Astrocyte (in vitro differentiated cells and primary cell): ENCODE measurements at regions not wholly inside any gene's neighbourhood (a gene's known extent, or its start where the extent isn't known, plus 50 kb on each side); places are given as distances from the start of the nearest gene placed in this dataset.

Source experiments
- DNase-seq: peaks from one replicate; pipeline ENCODE4 v3.0.0-alpha.2; 2010; ENCODE audit warnings: low read depth
- FAIRE-seq: peaks from 2 replicates; lab custom pipeline; 2011; peaks lifted over from hg19 to GRCh38; lab: Jason Lieb, UNC
- H2AFZ ChIP-seq: 2 replicates; pipeline ENCODE4 v1.6.0; 2012; ENCODE audit warnings: low read depth, low read length, inconsistent platforms
- H3K27ac ChIP-seq: 2 replicates; pipeline ENCODE4 v1.5.1; 2011; ENCODE audit warnings: low read depth, low read length, inconsistent platforms
- H3K27me3 ChIP-seq: 2 replicates; pipeline ENCODE4 v1.6.0; 2011; ENCODE audit warnings: low read length, inconsistent platforms; ENCODE audit not compliant: insufficient read depth
- H3K36me3 ChIP-seq: 2 replicates; pipeline ENCODE4 v1.5.1; 2011; ENCODE audit warnings: low read length, inconsistent platforms; ENCODE audit not compliant: insufficient read depth
- H3K4me1 ChIP-seq: 2 replicates; pipeline ENCODE4 v1.5.1; 2011; ENCODE audit warnings: low read length, inconsistent platforms; ENCODE audit not compliant: insufficient read depth
- H3K4me2 ChIP-seq: 2 replicates; pipeline ENCODE4 v1.6.0; 2012; ENCODE audit warnings: low read length, inconsistent platforms
- H3K4me3 ChIP-seq: 2 replicates; pipeline ENCODE4 v1.5.1; 2011; ENCODE audit warnings: low read depth, mild to moderate bottlenecking, low read length, inconsistent platforms; ENCODE audit not compliant: insufficient read depth
- H3K79me2 ChIP-seq: 2 replicates; pipeline ENCODE4 v1.6.0; 2012; ENCODE audit warnings: mild to moderate bottlenecking, low read length, inconsistent platforms; ENCODE audit not compliant: insufficient read depth
- H3K9ac ChIP-seq: 2 replicates; pipeline ENCODE4 v1.6.0; 2012; ENCODE audit warnings: mild to moderate bottlenecking, low read length, inconsistent platforms
- H3K9me3 ChIP-seq: 2 replicates; pipeline ENCODE4 v1.5.1; 2012; ENCODE audit warnings: low read depth, mild to moderate bottlenecking, low read length, inconsistent platforms; ENCODE audit not compliant: insufficient read depth
- H4K20me1 ChIP-seq: 2 replicates; pipeline ENCODE4 v1.6.0; 2012; ENCODE audit warnings: low read length, inconsistent platforms; ENCODE audit not compliant: insufficient read depth
- H3K27ac Mint-ChIP-seq: one replicate; pipeline ENCODE4 v1.8.0; 2021; ENCODE audit warnings: mild to moderate bottlenecking, mixed read lengths; ENCODE audit not compliant: unreplicated experiment
- H3K27me3 Mint-ChIP-seq: one replicate; pipeline ENCODE4 v1.8.0; 2021; ENCODE audit warnings: low read depth, mixed read lengths; ENCODE audit not compliant: unreplicated experiment
- H3K36me3 Mint-ChIP-seq: one replicate; pipeline ENCODE4 v1.8.0; 2021; ENCODE audit warnings: low read depth, mixed read lengths; ENCODE audit not compliant: unreplicated experiment
- H3K4me1 Mint-ChIP-seq: one replicate; pipeline ENCODE4 v1.8.0; 2021; ENCODE audit warnings: low read depth, mixed read lengths; ENCODE audit not compliant: unreplicated experiment
- H3K4me3 Mint-ChIP-seq: one replicate; pipeline ENCODE4 v1.8.0; 2021; ENCODE audit warnings: mild to moderate bottlenecking, moderate library complexity, mixed read lengths; ENCODE audit not compliant: unreplicated experiment
- H3K9me3 Mint-ChIP-seq: one replicate; pipeline ENCODE4 v1.8.0; 2021; ENCODE audit warnings: mild to moderate bottlenecking, mixed read lengths; ENCODE audit not compliant: unreplicated experiment
- CTCF ChIP-seq: IDR thresholded peaks from 2 replicates; pipeline ENCODE4 v1.5.1; 2011; ENCODE audit warnings: low read depth, mild to moderate bottlenecking, inconsistent platforms, low read length, moderate library complexity; ENCODE audit not compliant: insufficient read depth
- EZH2 ChIP-seq: IDR thresholded peaks from 2 replicates; pipeline ENCODE4 v1.6.1; 2012; ENCODE audit warnings: mild to moderate bottlenecking, low read length, inconsistent platforms; ENCODE audit not compliant: insufficient read depth

- Histone ChIP-seq H3K4me2 (no peak overlapping the region), H4K20me1 (no peaks in the 10 kb centered on the region), H3K9me3 (no peaks in the 10 kb centered on the region), H3K79me2 (no peaks in the 10 kb centered on the region), H2AFZ (no peak overlapping the region), H3K27ac (no peak overlapping the region), H3K27me3 (no peaks in the 10 kb centered on the region), H3K4me3 (no peak overlapping the region), H3K9ac (no peak overlapping the region), H3K36me3 (no peaks in the 10 kb centered on the region), H3K4me1 (no peaks in the 10 kb centered on the region)
- DNase-seq (no peak), FAIRE-seq (no peak)
- H3K27me3 Mint-ChIP-seq: no peaks in the 10 kb centered on the region
- no peak for TF ChIP-seq CTCF
- no peak for TF ChIP-seq EZH2
- H3K4me3 Mint-ChIP-seq: no peak overlapping the region
- peaks cover 3% of the 10 kb centered on the region for H3K4me1 Mint-ChIP-seq
- no peak overlapping the region for H3K27ac Mint-ChIP-seq
- peaks cover 5% of the 10 kb centered on the region for H3K9me3 Mint-ChIP-seq
- H3K36me3 Mint-ChIP-seq: no peaks in the 10 kb centered on the region
These were observed 141.7 kb upstream of the GUCY1A1 start for GRCh38 chr4:155524926-155525455.

- Histone ChIP-seq H3K4me3 (no peak overlapping the region), H3K36me3 (no peaks in the 10 kb centered on the region), H2AFZ (no peak overlapping the region), H3K9ac (no peak overlapping the region), H3K4me2 (no peak overlapping the region), H3K9me3 (no peaks in the 10 kb centered on the region), H3K79me2 (no peaks in the 10 kb centered on the region), H3K27me3 (no peaks in the 10 kb centered on the region), H3K27ac (no peak overlapping the region), H3K4me1 (no peaks in the 10 kb centered on the region), H4K20me1 (no peaks in the 10 kb centered on the region)
- FAIRE-seq (no peak), DNase-seq (no peak)
- TF ChIP-seq CTCF (no peak), EZH2 (no peak)
- H3K4me1 Mint-ChIP-seq: peaks cover 3% of the 10 kb centered on the region
- H3K9me3 Mint-ChIP-seq: peaks cover 5% of the 10 kb centered on the region
- no peaks in the 10 kb centered on the region for H3K36me3 Mint-ChIP-seq
- no peak overlapping the region for H3K4me3 Mint-ChIP-seq
- no peaks in the 10 kb centered on the region for H3K27me3 Mint-ChIP-seq
- no peak overlapping the region for H3K27ac Mint-ChIP-seq
These were observed 143.3 kb upstream of the GUCY1A1 start for GRCh38 chr4:155523358-155523757.

- peaks cover 5% of the 10 kb centered on the region for H3K9me3 Mint-ChIP-seq
- H3K27ac Mint-ChIP-seq: no peak overlapping the region
- TF ChIP-seq CTCF: no peak
- H3K4me1 ChIP-seq: no peaks in the 10 kb centered on the region
- no peak overlapping the region for H3K4me3 ChIP-seq
- H3K79me2 ChIP-seq: no peaks in the 10 kb centered on the region
- H3K27me3 ChIP-seq: no peaks in the 10 kb centered on the region
- no peak overlapping the region for H2AFZ ChIP-seq
- peak; percentile 61 for DNase-seq
- no peak overlapping the region for H3K4me2 ChIP-seq
- H3K4me1 Mint-ChIP-seq: peaks cover 3% of the 10 kb centered on the region
- no peaks in the 10 kb centered on the region for H4K20me1 ChIP-seq
- H3K9me3 ChIP-seq: no peaks in the 10 kb centered on the region
- no peaks in the 10 kb centered on the region for H3K36me3 ChIP-seq
- no peak overlapping the region for H3K9ac ChIP-seq
- H3K4me3 Mint-ChIP-seq: no peak overlapping the region
- H3K27me3 Mint-ChIP-seq: no peaks in the 10 kb centered on the region
- H3K27ac ChIP-seq: no peak overlapping the region
- H3K36me3 Mint-ChIP-seq: no peaks in the 10 kb centered on the region
- FAIRE-seq: no peak
These were observed 144.4 kb upstream of the GUCY1A1 start for GRCh38 chr4:155522201-155522600.
